Caki2 (cell line): ENCODE measurements at regions not wholly inside any gene's neighbourhood (a gene's known extent, or its start where the extent isn't known, plus 50 kb on each side); places are given as distances from the start of the nearest gene placed in this dataset.

Source experiments
- DNase-seq: peaks from one replicate; pipeline ENCODE4 v3.0.0-alpha.2; 2015; ENCODE audit warnings: low read depth
- in situ Hi-C: cut with HindIII; loops from 2 replicates; pipeline ENCODE4 v1.10.0; 2016; ENCODE audit warnings: low sequenced_read_pairs, low pct_unique_long_range_greater_than_20kb, mixed read lengths

DNA sequence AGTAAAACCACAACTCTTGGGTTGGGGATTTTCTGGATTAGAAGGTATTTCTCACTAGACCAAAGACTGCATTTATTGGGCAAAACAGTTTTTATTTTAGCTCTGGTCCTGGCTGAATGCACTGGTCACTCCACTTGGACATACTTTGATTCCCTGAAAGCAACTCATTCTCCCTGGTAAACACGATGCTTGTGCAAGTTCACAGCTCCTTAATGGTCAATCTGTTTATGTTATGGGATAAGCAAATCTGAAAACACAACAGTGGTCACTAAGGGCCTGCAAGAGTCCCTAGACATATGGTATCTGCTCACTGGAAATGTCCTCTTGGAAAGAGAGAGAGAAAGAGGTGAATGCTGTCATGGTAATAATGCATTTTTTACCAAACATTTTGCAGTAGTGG, 559.8 kb downstream of the CDH26 start:
- in situ Hi-C loops: no loop called here
- no peak for DNase-seq

DNA sequence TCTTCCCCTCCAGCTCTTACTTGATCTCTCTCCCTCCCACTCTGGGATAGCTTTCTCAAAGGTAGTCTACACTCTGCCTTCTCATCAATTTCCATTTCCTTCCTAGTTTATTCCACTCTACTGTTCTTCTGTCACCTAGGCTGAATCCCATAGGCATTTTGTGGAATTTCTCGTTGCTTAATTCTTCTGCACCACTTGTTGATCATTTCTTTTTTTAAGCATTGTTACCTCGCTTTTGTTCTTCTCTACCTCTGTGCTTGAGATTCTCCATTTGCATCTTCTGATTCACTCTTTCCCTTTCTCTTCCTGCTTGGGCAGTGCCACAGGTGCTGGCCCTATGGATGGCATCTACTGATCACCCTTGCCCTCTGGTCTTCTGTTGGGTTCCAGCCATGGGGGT, 567.2 kb downstream of the CDH26 start:
- DNase-seq: no peak
- in situ Hi-C loops: no loop called here

DNA sequence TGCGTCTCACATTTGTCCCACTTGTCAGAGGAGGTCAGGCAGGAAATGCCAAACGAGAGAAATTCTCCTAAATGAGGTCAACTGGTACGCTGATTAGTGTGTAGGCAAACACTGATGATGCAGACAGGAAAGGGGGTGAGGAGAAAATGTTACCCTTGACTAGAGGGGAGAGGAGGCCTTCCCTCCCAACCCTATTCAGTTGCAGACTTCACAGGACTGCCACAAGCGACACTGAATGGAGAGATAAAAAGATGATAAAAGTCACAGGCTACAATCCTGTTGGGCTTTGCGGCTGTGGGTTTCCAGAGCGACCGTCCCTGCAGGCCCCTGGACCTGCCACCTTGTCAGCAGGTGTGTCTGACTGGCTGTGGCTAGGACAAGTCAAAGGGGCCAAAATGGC, 569.4 kb downstream of the CDH26 start:
- in situ Hi-C loops: no loop called here
- DNase-seq: no peak

DNA sequence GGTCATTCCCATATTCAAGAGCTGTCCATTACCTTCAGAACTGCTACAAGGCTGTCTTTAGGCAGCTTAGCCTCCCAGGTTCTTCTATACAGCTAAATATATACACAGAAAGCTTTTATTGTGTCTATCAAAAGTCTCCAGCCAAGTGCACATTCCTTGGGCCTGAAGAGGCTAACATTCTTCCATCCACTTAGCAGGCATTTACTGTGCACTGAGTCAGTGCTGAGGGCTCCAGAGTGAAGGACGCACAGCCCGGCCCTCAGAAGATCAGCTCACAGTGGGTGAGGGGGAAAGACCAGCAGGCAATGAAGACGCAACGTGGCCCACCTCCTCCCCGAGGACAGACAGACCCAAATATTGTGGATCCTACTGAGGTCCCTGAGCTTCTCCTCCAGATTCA, 569.9 kb downstream of the CDH26 start:
- in situ Hi-C loops: no loop called here
- DNase-seq: no peak

DNA sequence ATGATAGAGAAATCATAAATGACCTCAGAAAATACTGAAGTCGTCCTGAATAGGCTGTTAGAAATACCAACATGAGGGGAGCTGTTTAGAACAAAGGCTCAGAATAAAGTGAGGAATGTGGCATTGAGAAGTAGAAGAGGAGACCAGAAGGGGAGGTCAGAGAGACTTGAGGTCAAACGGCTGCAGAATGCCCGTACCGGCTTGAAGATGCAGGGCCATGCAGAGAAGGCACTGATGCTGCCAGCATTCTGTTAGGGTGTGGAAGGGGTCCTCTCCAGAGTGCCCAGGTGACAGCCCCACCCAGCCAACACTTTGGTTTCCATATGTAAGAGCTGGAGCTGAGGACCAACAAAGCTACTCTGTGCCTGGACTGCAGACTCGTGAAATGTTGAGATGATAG, 570.9 kb downstream of the CDH26 start:
- in situ Hi-C loops: no loop called here
- DNase-seq: no peak

DNA sequence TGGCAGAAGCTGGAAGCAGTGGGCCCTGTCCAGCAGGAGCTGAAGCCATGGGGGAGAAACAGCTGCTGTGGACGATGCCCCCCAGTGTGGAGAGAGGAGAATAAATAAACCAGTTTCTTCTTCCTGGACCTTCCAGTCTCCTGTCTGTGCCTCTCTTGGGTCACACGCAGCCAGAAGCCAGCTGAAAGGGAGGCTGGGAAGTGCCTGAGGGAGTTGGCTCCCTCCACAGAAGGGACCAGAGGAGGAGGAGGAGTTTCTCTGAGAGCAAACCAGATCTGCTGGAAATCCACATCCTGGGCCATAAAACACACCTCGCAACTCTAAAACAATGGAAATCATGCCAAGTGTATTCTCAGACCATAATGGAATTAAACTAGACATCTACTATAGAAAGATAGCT, 577.0 kb downstream of the CDH26 start:
- in situ Hi-C loops: no loop called here
- DNase-seq: no peak

DNA sequence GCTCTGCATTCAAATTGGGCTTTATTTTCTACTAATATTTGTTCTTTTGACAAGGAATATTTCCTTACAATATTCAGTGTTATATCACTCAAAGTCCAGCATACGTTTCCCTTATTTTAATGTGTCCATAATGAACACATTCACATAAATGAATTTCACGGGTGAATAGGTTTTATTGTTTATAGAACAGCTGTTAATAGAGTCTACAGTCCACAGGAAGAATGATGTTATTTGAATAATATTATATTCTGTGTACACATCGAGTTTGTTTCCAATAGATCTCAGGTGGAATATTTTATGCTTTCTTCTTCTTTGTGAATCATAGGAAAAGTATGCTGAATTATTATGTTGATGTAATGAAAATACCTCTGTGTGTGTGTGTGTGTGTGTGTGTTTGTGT, 582.4 kb downstream of the CDH26 start:
- in situ Hi-C loops: no loop called here
- no peak for DNase-seq

DNA sequence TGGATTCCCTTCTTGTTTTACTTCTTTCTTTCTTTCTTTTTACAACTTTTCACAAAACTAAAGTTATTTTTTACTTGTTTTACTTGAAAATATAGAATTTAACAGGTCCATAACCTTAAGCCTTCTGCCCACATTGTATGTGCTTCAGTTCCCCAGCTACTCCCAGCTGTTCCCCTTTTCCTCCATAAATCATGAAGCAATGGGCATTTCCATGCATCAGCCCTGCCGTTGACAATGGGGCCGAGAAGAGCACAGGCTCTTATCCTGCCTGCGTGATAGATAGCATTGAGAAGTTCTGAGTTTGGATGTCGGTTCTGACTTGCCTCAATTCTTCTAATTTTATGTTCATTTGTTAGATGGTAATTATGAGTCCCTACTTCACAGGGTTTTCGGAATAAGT, 583.8 kb downstream of the CDH26 start:
- in situ Hi-C loops: no loop called here
- DNase-seq: no peak

DNA sequence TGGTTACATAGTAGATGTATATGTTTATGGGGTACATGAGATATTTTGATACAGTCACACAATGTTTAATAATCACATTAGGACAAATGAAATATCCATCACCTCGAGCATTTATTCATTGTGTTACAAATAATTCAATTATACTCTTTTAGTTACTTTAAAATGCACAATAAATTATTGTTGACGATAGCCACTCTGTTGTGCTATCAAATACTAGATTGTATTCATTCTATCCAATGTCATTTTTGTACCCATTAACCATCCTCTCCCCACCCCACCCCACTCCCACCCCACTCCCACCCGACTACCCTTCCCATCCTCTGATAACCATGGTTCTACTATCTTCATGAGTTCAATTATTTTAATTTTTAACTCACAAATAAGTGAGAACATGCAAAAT, 585.4 kb downstream of the CDH26 start:
- in situ Hi-C loops: no loop called here
- no peak for DNase-seq

DNA sequence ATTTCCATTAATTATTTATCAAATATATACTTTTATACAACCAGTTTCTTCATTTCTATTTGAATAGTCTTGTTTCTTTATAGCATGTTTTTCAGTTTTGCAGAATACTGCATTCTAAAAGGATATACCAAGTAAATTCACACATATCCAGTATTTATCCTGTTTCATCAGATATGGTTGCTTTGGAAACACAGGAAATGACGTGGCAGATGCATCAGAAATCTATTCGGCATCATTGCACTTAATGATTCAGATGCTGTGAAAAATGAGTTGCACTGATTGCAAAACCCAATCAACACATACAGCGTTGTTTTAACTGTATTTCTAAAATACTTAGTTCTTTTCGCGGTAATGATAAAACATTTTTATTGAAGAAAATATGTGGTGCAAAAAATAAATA, 594.9 kb downstream of the CDH26 start:
- DNase-seq: no peak

DNA sequence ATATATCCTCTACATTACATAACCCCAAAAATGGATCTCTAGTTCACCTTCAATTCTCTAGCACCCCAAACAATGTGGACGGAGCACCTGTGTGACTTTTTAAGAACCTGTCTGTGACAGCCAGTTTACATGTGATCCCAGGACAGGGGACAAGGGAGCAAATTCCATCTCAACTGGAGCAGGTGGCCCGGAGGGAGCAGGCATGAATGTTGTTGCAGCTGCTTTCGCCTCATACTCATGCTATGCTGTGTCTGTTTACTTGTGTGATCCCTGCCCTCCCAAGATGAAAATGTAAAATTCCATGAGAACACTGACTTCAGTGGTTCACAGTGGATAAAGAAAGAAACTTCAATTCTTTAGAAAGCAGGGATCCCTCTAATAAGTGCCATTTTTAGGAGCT, 600.3 kb downstream of the CDH26 start:
- in situ Hi-C loops: no loop called here
- no peak for DNase-seq

More for the DNA sequence above, 594.9 kb downstream of the CDH26 start:
- in situ Hi-C loops: no loop called here

DNA sequence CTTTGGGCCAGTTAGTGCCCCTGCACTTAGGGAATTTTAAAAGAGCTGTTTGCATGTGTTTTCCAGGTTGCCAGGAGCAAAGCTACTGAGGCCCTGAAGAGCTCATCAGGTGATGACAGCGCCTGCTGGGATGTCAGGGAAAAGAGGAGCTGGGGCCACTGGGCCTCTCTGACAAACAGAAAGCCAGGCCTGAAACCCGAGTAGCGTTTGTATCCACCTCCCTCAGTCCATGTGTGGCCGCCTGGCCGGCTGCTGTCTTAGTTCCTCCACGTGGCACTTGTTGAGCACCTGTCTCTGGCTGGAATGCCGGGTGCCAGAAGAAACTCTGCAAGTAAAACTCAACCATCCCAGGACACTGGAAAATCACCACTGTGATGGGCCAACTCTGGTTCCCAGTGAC, 601.2 kb downstream of the CDH26 start:
- in situ Hi-C loops: no loop called here
- no peak for DNase-seq

DNA sequence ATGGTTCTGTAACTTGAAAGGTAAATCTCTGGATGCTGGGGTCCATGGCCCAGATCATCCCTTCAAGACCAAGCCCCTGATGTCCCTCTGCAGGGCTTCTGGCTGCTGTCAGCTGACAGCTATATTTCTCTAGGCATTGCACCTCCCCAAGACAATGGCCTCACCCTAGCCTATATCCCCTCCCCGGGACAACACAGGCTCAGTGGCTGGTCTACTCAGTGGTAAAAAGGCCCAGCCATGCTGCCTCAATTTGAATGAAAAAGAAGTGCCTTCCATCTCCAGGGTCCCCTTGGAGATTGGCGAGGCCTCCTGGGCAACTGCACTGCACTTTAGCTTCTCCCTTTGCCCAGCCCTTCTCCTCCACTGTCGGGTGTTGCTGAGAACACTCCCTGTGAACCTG, 602.8 kb downstream of the CDH26 start:
- in situ Hi-C loops: no loop called here

DNA sequence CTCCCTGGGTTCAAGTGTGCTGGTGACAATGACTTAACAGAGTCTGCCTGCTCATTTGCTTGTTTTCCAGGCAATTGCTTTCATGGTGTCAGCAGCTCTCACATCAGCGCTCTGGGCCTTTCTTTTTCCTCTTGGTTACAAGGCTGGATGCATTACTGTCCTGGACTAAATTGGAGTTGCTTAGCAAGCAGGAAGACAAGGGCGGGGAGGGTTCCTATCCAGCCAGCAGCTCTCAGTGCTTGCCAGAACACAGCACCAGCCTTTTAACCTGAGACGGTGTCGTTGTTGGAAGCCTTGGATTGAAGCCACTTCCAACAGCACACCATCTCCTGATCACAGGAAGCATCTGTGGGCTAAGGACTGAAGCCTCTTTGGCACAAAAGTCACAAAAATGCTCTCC, 606.9 kb downstream of the CDH26 start:
- in situ Hi-C loops: no loop called here
- no peak for DNase-seq

More for the DNA sequence above, 602.8 kb downstream of the CDH26 start:
- no peak for DNase-seq

DNA sequence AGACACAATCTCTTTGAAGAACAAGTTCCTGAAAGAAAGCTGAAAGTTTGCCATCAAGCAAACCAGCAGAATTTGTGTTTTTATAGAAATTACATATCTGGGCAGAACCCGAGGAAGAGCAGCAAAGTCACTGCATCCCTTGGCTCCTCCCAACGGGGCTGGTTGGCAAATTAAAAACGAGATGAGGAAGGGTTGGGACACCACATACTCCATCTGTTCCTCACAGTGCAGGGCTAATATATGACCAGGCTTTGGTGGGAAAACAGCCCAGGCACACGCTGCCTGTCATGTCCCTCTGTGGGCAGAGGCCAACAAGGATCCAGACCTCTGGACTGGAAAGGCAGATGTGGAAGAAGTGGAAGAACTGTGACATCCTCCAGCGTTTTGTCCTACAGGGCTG, 607.3 kb downstream of the CDH26 start:
- in situ Hi-C loops: no loop called here
- no peak for DNase-seq

DNA sequence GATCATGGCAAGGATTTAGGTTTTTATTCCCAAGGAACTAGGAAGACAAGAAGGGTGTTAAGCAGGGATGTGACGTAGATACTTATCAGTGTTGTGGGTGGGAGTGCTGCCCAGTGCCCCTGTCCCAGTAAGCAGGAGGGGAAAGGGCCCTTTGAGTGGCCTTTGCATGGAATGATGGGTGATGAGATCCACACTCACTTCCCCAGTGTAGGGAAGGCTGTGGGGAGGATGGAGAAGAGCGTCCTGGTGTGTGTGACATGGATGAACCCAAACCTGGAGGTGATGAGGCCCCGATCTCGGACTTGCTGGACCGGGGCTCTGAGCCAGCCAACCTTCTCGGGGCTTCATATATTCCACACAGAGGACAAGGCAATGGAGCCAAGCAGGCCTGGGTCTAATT, 610.9 kb downstream of the CDH26 start:
- no peak for DNase-seq
- in situ Hi-C loops: no loop called here

DNA sequence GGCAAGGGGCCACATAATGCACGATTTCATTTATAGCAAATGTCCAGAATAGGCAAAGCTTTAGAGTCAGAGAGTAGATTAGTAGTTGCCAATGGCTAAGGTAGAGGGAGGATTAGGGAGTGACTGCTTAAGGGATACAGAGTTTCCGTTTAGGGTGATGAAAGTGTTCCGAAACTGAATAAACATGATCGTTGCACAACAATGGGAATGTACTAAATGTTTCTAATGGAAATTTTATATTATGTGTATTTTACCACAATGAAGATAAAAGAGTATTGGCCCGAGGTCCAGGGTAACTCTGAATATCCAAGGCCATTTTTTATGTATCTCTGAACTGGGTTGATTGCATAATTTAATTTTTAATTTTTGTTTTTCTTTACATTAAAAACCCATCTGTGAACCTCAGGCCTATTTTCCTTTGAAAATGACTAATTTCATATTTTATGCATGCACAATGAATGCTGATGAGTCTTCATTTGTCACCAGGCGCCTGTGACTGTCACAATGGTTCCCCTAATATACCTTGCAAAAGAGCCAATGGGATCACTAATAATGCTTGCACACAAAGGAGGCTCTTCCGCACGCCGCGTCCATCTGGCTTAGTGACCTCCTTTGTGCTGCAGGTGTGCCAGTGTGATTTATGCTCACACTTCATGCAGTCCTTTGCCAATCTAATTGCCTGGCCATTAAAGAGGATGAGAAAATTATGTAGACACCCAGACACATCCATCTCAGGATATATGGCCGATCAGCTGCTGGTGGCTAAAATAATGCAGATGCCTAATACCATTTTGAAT, 612.5 kb downstream of the CDH26 start:
- in situ Hi-C loops: no loop called here
- DNase-seq: no peak

DNA sequence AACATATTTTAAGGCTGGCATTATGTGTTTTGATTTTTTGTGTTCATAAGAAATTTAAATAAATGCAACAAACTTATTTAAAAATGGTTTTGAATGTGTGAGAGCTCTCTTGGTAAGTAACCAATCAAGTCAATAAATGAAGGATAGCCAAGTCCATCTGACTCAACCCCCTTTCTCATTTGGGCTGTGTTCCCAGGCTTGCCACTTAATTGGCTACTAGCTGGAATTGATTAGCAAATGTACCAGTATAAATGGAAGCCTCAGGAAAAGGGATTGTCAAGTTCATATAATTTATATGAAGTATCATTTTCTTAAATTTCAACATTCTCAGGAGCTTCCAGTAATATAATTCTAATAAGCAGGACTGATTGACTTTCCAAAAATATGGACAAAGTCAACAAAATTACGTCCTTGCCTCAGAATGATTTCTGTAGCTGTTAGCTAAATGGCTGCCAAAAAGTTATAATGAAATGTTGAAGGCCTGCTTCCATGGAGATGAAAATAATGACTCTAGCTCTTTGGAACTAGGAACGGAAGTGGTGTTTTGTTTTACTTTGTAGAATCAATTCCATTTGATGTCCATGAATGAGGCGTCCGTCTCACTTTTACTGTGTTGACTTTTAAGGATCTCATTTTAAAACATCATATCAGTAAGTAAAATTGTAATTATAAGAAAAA, 614.9 kb downstream of the CDH26 start:
- no peak for DNase-seq
- in situ Hi-C loops: no loop called here

DNA sequence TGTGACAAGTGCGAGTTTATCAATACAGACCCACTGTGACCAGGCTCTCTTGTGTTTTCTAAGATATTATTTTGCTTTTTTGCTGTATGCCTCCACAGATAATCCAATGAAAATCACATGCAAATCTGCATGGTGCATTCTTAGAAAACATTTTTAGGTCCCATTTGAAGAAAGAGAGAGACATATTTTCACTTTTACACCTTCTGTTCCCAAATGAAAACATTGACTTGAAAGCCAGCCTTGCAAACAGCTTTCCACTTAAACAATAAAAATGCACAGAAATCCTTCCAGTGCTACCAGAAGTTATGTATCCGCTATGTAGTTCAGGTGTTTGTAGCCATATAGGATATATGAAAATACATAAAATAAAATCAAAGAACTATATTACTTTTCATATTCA, 618.0 kb downstream of the CDH26 start:
- in situ Hi-C loops: no loop called here
- DNase-seq: no peak

DNA sequence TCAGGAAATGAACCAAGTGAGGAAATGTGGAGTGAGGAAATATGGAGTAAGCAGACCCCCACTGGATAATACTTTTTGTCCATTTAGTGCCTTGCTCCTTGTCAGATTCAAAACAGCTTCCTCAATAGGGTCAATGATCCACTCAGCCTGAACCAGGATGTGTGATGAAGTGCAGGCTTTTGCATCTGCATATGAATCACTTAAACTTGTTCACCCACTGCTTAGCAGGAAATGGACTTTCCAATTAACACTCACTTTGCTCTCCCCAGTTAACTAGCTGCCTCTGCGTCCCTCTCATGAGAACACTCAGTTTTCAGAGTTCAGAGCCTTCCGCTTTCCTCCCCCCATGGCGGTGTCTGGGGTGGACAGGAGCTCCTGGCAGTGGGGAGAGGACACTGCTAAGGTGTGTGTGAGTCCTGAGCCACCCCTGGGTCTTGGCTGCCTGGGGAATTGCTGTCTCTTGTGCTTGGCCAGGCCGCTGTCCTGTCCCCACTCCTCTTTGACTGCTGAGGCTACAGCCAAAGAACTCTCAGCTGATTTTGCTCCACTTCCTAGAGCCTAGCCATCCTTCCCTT, 621.8 kb downstream of the CDH26 start:
- no peak for DNase-seq
- in situ Hi-C loops: no loop called here
